ENCODE measurements at regions not wholly inside any gene's neighbourhood (a gene's known extent, or its start where the extent isn't known, plus 50 kb on each side); places are given as distances from the start of the nearest gene placed in this dataset.
"Not testable (repeated sequence)": the region's sequence is repeated elsewhere in the genome, so short reads cannot be mapped to it uniquely, and the experiment has no call there.

GRCh38 chr7:142435606-142436005, 177.7 kb upstream of the PRSS58 start:
- DNase-seq: not testable (repeated sequence)

GRCh38 chr7:142434666-142435167, 176.9 kb upstream of the PRSS58 start:
- DNase-seq: no peak

GRCh38 chr7:142434133-142434532, 176.3 kb upstream of the PRSS58 start:
- not testable (repeated sequence) for DNase-seq

- no peak for DNase-seq
Observed at GRCh38 chr7:142432377-142432776, 174.5 kb upstream of the PRSS58 start.

- no peak for DNase-seq
Observed at GRCh38 chr7:142431491-142431890, 173.6 kb upstream of the PRSS58 start.

- no peak for DNase-seq
Observed at GRCh38 chr7:142428094-142428493, 170.2 kb upstream of the PRSS58 start.

- no peak for DNase-seq
Observed at GRCh38 chr7:142425281-142425680, 167.4 kb upstream of the PRSS58 start.

GRCh38 chr7:142422621-142423020, 164.8 kb upstream of the PRSS58 start:
- DNase-seq: no peak

- DNase-seq: no peak
Observed at GRCh38 chr7:142420554-142421362, 162.9 kb upstream of the PRSS58 start.

- DNase-seq: no peak
Observed at GRCh38 chr7:142418326-142418725, 160.5 kb upstream of the PRSS58 start.

GRCh38 chr7:142414915-142415314, 157.1 kb upstream of the PRSS58 start:
- no peak for DNase-seq

GRCh38 chr7:142414135-142414534, 156.3 kb upstream of the PRSS58 start:
- DNase-seq: no peak

GRCh38 chr7:142413280-142414000, 155.6 kb upstream of the PRSS58 start:
- DNase-seq: no peak

- no peak for DNase-seq
Observed at GRCh38 chr7:142412551-142413193, 154.8 kb upstream of the PRSS58 start.

GRCh38 chr7:142409471-142409870, 151.6 kb upstream of the PRSS58 start:
- no peak for DNase-seq

GRCh38 chr7:142408794-142409193, 150.9 kb upstream of the PRSS58 start:
- no peak for DNase-seq

GRCh38 chr7:142407939-142408570, 150.2 kb upstream of the PRSS58 start:
- DNase-seq: no peak

- DNase-seq: no peak
Observed at GRCh38 chr7:142405122-142405765, 147.4 kb upstream of the PRSS58 start.

GRCh38 chr7:142401951-142402350, 144.1 kb upstream of the PRSS58 start:
- no peak for DNase-seq

GRCh38 chr7:142400042-142400533, 142.2 kb upstream of the PRSS58 start:
- DNase-seq: no peak

- DNase-seq: peak; percentile 1
Observed at GRCh38 chr7:142391191-142391992, 133.5 kb upstream of the PRSS58 start.
